DND-41 (cell line): ENCODE measurements at regions not wholly inside any gene's neighbourhood (a gene's known extent, or its start where the extent isn't known, plus 50 kb on each side); places are given as distances from the start of the nearest gene placed in this dataset.
"Not testable (repeated sequence)": the region's sequence is repeated elsewhere in the genome, so short reads cannot be mapped to it uniquely, and the experiment has no call there.

Experiments
- ATAC-seq: fragments of 200-7000 bp; cut with Tn5 transposase; 3 replicates; pipeline ENCODE4 v1.9.1; 2021; ENCODE audit warnings: low read depth; ENCODE audit not compliant: insufficient read depth
- DNase-seq: peaks from one replicate; pipeline ENCODE4 v3.0.0-alpha.2; 2020
- H2AFZ ChIP-seq: 2 replicates; pipeline ENCODE4 v1.6.0; 2012; ENCODE audit warnings: low read depth, low read length
- H3K27ac ChIP-seq: 2 replicates; pipeline ENCODE4 v1.5.1; 2012; ENCODE audit warnings: low read length, inconsistent platforms
- H3K27me3 ChIP-seq: fragments of 200-600 bp; sonication (generic); 2 replicates; pipeline ENCODE4 v1.6.0; 2012; ENCODE audit warnings: low read length, mild to moderate bottlenecking, inconsistent platforms; ENCODE audit not compliant: insufficient read depth, poor library complexity
- H3K36me3 ChIP-seq: 2 replicates; pipeline ENCODE4 v1.5.1; 2012; ENCODE audit warnings: low read length, inconsistent platforms; ENCODE audit not compliant: insufficient read depth
- H3K4me1 ChIP-seq: 2 replicates; pipeline ENCODE4 v1.5.1; 2012; ENCODE audit warnings: mild to moderate bottlenecking, low read length; ENCODE audit not compliant: insufficient read depth
- H3K4me2 ChIP-seq: 2 replicates; pipeline ENCODE4 v1.6.0; 2012; ENCODE audit warnings: mild to moderate bottlenecking, moderate library complexity, low read length, inconsistent platforms; ENCODE audit not compliant: insufficient read depth
- H3K4me3 ChIP-seq, 2 experiments: fragments of 200-600 bp in 1 of 2; shearing (Covaris generic) in 1 of 2; 2 replicates each; pipeline ENCODE4 v1.5.1; 2012 to 2016; ENCODE audit warnings: inconsistent platforms in 2 of 2, low read length in 2 of 2, mild to moderate bottlenecking in 2 of 2, low read depth in 1 of 2, moderate library complexity in 1 of 2
- H3K79me2 ChIP-seq: 2 replicates; pipeline ENCODE4 v1.6.0; 2012; ENCODE audit warnings: low read length, inconsistent platforms; ENCODE audit not compliant: insufficient read depth
- H3K9ac ChIP-seq: 2 replicates; pipeline ENCODE4 v1.6.0; 2012; ENCODE audit warnings: low read depth, mild to moderate bottlenecking, inconsistent platforms, low read length, moderate library complexity
- H3K9me3 ChIP-seq: 2 replicates; pipeline ENCODE4 v1.5.1; 2012; ENCODE audit warnings: low read length, moderate library complexity, mild to moderate bottlenecking, inconsistent platforms; ENCODE audit not compliant: insufficient read depth, severe bottlenecking
- H4K20me1 ChIP-seq: 2 replicates; pipeline ENCODE4 v1.6.0; 2012; ENCODE audit warnings: low read length; ENCODE audit not compliant: insufficient read depth
- CTCF ChIP-seq: IDR thresholded peaks from 2 replicates; pipeline ENCODE4 v1.5.1; 2012; ENCODE audit warnings: borderline replicate concordance, low read length, moderate library complexity, mild to moderate bottlenecking; ENCODE audit not compliant: poor library complexity, severe bottlenecking; ENCODE audit errors: extremely low read depth
- EZH2 ChIP-seq: IDR thresholded peaks from 3 replicates; pipeline ENCODE4 v1.6.1; 2012; ENCODE audit warnings: borderline replicate concordance, low read depth, mild to moderate bottlenecking, moderate library complexity, low read length, inconsistent platforms; ENCODE audit not compliant: severe bottlenecking

GRCh38 chrX:35221391-35221790, 278.8 kb downstream of the FAM47B start:
- not testable (repeated sequence) for H3K9me3 ChIP-seq, H3K4me2 ChIP-seq, H4K20me1 ChIP-seq, H3K79me2 ChIP-seq, ATAC-seq, H3K27ac ChIP-seq, H3K4me1 ChIP-seq, H2AFZ ChIP-seq, H3K4me3 ChIP-seq, H3K27me3 ChIP-seq, DNase-seq, H3K36me3 ChIP-seq, H3K9ac ChIP-seq

- no peak overlapping the region for H3K27ac ChIP-seq
- H3K4me3 ChIP-seq: no peak overlapping the region
- no peaks in the 10 kb centered on the region for H3K4me1 ChIP-seq
- H3K9ac ChIP-seq: no peak overlapping the region
- H3K9me3 ChIP-seq: no peaks in the 10 kb centered on the region
- ATAC-seq (no peak), DNase-seq (no peak)
- no peak overlapping the region for H2AFZ ChIP-seq
- no peaks in the 10 kb centered on the region for H4K20me1 ChIP-seq
- no peak overlapping the region for H3K4me2 ChIP-seq
- TF ChIP-seq EZH2 (no peak), CTCF (no peak)
- H3K27me3 ChIP-seq: no peaks in the 10 kb centered on the region
- no peaks in the 10 kb centered on the region for H3K36me3 ChIP-seq
- H3K79me2 ChIP-seq: no peaks in the 10 kb centered on the region
Measured at GRCh38 chrX:35244088-35244741, 301.6 kb downstream of the FAM47B start.

- Histone ChIP-seq H3K27me3 (no peaks in the 10 kb centered on the region), H3K4me2 (no peak overlapping the region), H3K27ac (no peak overlapping the region), H3K4me1 (no peaks in the 10 kb centered on the region), H3K79me2 (no peaks in the 10 kb centered on the region), H3K9me3 (no peaks in the 10 kb centered on the region), H3K4me3 (no peak overlapping the region), H4K20me1 (no peaks in the 10 kb centered on the region), H3K36me3 (no peaks in the 10 kb centered on the region), H3K9ac (no peak overlapping the region), H2AFZ (no peak overlapping the region)
- DNase-seq (no peak), ATAC-seq (no peak)
- TF ChIP-seq CTCF (no peak), EZH2 (no peak)
Measured at GRCh38 chrX:35244796-35245508, 302.4 kb downstream of the FAM47B start.

- Histone ChIP-seq H3K27me3 (no peaks in the 10 kb centered on the region), H3K9ac (no peak overlapping the region), H3K27ac (no peak overlapping the region), H2AFZ (no peak overlapping the region), H3K79me2 (no peaks in the 10 kb centered on the region), H3K4me1 (no peaks in the 10 kb centered on the region), H3K9me3 (no peaks in the 10 kb centered on the region), H4K20me1 (no peaks in the 10 kb centered on the region), H3K4me3 (no peak overlapping the region), H3K4me2 (no peak overlapping the region), H3K36me3 (no peaks in the 10 kb centered on the region)
- ATAC-seq (no peak), DNase-seq (no peak)
- TF ChIP-seq EZH2 (no peak), CTCF (no peak)
Measured at GRCh38 chrX:35251226-35251625, 308.6 kb downstream of the FAM47B start.
